SU-DHL-6 (cell line): ENCODE measurements at regions not wholly inside any gene's neighbourhood (a gene's known extent, or its start where the extent isn't known, plus 50 kb on each side); places are given as distances from the start of the nearest gene placed in this dataset.

Experiments
- H2AFZ ChIP-seq: fragments of 200-600 bp; sonication (generic); 2 replicates; pipeline ENCODE4 v1.6.1; 2014; ENCODE audit warnings: low read depth, mild to moderate bottlenecking, moderate library complexity, mixed read lengths, antibody characterized with exemption, low read length; ENCODE audit not compliant: severe bottlenecking
- H3F3A ChIP-seq: fragments of 200-600 bp; shearing (Covaris generic); 2 replicates; pipeline ENCODE4 v1.6.0; 2016; ENCODE audit warnings: antibody characterized with exemption, mild to moderate bottlenecking; ENCODE audit not compliant: insufficient read depth
- H3K27ac ChIP-seq: fragments of 200-600 bp; sonication (generic); 2 replicates; pipeline ENCODE4 v1.5.1; 2016; ENCODE audit warnings: low read depth, mild to moderate bottlenecking, low read length, moderate library complexity, mixed read lengths
- H3K27me3 ChIP-seq: fragments of 200-600 bp; sonication (generic), shearing (Covaris generic); 2 replicates; pipeline ENCODE4 v1.6.0; 2014; ENCODE audit warnings: mild to moderate bottlenecking, low read length
- H3K36me3 ChIP-seq: fragments of 200-600 bp; sonication (generic); 2 replicates; pipeline ENCODE4 v1.6.1; 2014; ENCODE audit warnings: mild to moderate bottlenecking, low read length, mixed read lengths
- H3K4me2 ChIP-seq: fragments of 300-600, 200-600 bp; shearing (Covaris generic), sonication (generic); 2 replicates; pipeline ENCODE4 v1.6.0; 2014; ENCODE audit warnings: low read length, low read depth, mild to moderate bottlenecking; ENCODE audit not compliant: poor library complexity, severe bottlenecking
- H3K4me3 ChIP-seq: fragments of 200-600 bp; sonication (generic); 2 replicates; pipeline ENCODE4 v1.5.1; 2014; ENCODE audit warnings: antibody characterized with exemption, low read length, mild to moderate bottlenecking, mixed read lengths; ENCODE audit not compliant: insufficient read depth, poor library complexity, severe bottlenecking
- H3K79me2 ChIP-seq: fragments of 200-600 bp; sonication (generic); 2 replicates; pipeline ENCODE4 v1.6.1; 2014; ENCODE audit warnings: mild to moderate bottlenecking, low read length, moderate library complexity; ENCODE audit not compliant: insufficient read depth
- H3K9ac ChIP-seq: fragments of 200-600 bp; sonication (generic); 2 replicates; pipeline ENCODE4 v1.7.0; 2014; ENCODE audit warnings: mild to moderate bottlenecking, low read length
- H3K9me2 ChIP-seq: fragments of 200-600 bp; sonication (generic); replicated peaks from 2 replicates; pipeline ENCODE4 v1.6.1; 2014; ENCODE audit warnings: low read length; ENCODE audit not compliant: insufficient read depth
- H3K9me3 ChIP-seq: fragments of 200-600 bp; sonication (generic); 2 replicates; pipeline ENCODE4 v1.6.1; 2014; ENCODE audit warnings: low read length, mixed read lengths; ENCODE audit not compliant: insufficient read depth
- H4K20me1 ChIP-seq: fragments of 200-600 bp; sonication (generic); 2 replicates; pipeline ENCODE4 v1.6.1; 2014; ENCODE audit warnings: low read depth, mild to moderate bottlenecking, antibody characterized with exemption, low read length, moderate library complexity, mixed read lengths
- CTCF ChIP-seq: fragments of 200-600 bp; sonication (generic); IDR thresholded peaks from one replicate; pipeline ENCODE4 v1.5.1; 2017; ENCODE audit warnings: antibody characterized with exemption, mild to moderate bottlenecking, low read length, moderate library complexity; ENCODE audit not compliant: insufficient read depth, poor library complexity, severe bottlenecking
- EZH2phosphoT487 ChIP-seq: fragments of 200-600 bp; sonication (generic), shearing (Covaris generic); conservative IDR thresholded peaks from 2 replicates; pipeline ENCODE4 v1.6.1; 2018; ENCODE audit warnings: mild to moderate bottlenecking, antibody characterized with exemption, low read length, moderate library complexity, mixed read lengths

GRCh38 chr5:125272357-125272756 is 525.9 kb upstream of the ZNF608 start:
- no peaks in the 10 kb centered on the region for H3K36me3 ChIP-seq
- H3K27ac ChIP-seq = no peak overlapping the region
- H3K27me3 ChIP-seq = no peaks in the 10 kb centered on the region
- H3K4me3 ChIP-seq = no peak overlapping the region
- no peaks in the 10 kb centered on the region for H3K9me2 ChIP-seq
- H3K9ac ChIP-seq = no peak overlapping the region
- H2AFZ ChIP-seq = no peak overlapping the region
- no peak overlapping the region for H3K4me2 ChIP-seq
- H3K79me2 ChIP-seq = no peaks in the 10 kb centered on the region
- no peak for TF ChIP-seq CTCF
- no peak for TF ChIP-seq EZH2phosphoT487
- H3K9me3 ChIP-seq = no peaks in the 10 kb centered on the region
- H3F3A ChIP-seq = no peaks in the 10 kb centered on the region
- H4K20me1 ChIP-seq = no peaks in the 10 kb centered on the region

GRCh38 chr5:125274211-125274610 is 527.8 kb upstream of the ZNF608 start:
- H2AFZ ChIP-seq = no peak overlapping the region
- no peaks in the 10 kb centered on the region for H3K9me2 ChIP-seq
- H3K79me2 ChIP-seq = no peaks in the 10 kb centered on the region
- no peaks in the 10 kb centered on the region for H3K27me3 ChIP-seq
- H3F3A ChIP-seq = no peaks in the 10 kb centered on the region
- no peak overlapping the region for H3K4me3 ChIP-seq
- H3K4me2 ChIP-seq = no peak overlapping the region
- H3K36me3 ChIP-seq = no peaks in the 10 kb centered on the region
- no peak for TF ChIP-seq EZH2phosphoT487
- no peak for TF ChIP-seq CTCF
- no peaks in the 10 kb centered on the region for H4K20me1 ChIP-seq
- H3K9me3 ChIP-seq = no peaks in the 10 kb centered on the region
- H3K27ac ChIP-seq = no peak overlapping the region
- no peak overlapping the region for H3K9ac ChIP-seq

GRCh38 chr5:125274938-125275724 is 528.7 kb upstream of the ZNF608 start:
- no peak overlapping the region for H3K27ac ChIP-seq
- no peaks in the 10 kb centered on the region for H3K9me2 ChIP-seq
- no peaks in the 10 kb centered on the region for H3K79me2 ChIP-seq
- no peak for TF ChIP-seq CTCF
- TF ChIP-seq EZH2phosphoT487 = no peak
- H2AFZ ChIP-seq = no peak overlapping the region
- H3F3A ChIP-seq = no peaks in the 10 kb centered on the region
- no peaks in the 10 kb centered on the region for H3K36me3 ChIP-seq
- H3K27me3 ChIP-seq = no peaks in the 10 kb centered on the region
- no peaks in the 10 kb centered on the region for H4K20me1 ChIP-seq
- no peak overlapping the region for H3K9ac ChIP-seq
- H3K9me3 ChIP-seq = no peaks in the 10 kb centered on the region
- no peak overlapping the region for H3K4me3 ChIP-seq
- H3K4me2 ChIP-seq = no peak overlapping the region
